NT2/D1 (cell line): ENCODE measurements at regions not wholly inside any gene's neighbourhood (a gene's known extent, or its start where the extent isn't known, plus 50 kb on each side); places are given as distances from the start of the nearest gene placed in this dataset.
"Not testable (repeated sequence)": the region's sequence is repeated elsewhere in the genome, so short reads cannot be mapped to it uniquely, and the experiment has no call there.

ENCODE experiments used
- SUZ12 ChIP-seq: IDR thresholded peaks from 2 replicates; pipeline ENCODE4 v1.6.1; 2011; ENCODE audit not compliant: insufficient read length, insufficient read depth; ENCODE audit errors: extremely low read depth
- ZNF274 ChIP-seq: IDR thresholded peaks from 2 replicates; pipeline ENCODE4 v1.6.1; 2011; ENCODE audit warnings: mild to moderate bottlenecking, low read depth, low read length

GRCh38 chr22:49511393-49512189 lies 316.1 kb downstream of the BRD1 start:
- TF ChIP-seq SUZ12, ZNF274: not testable (repeated sequence)
